Stimulated activated CD4-positive, alpha-beta T cell treated with anti-CD3 and anti-CD28 coated beads, Interleukin-2, amount 100 ng/mL, for 4 hours (primary cell): ENCODE measurements at regions not wholly inside any gene's neighbourhood (a gene's known extent, or its start where the extent isn't known, plus 50 kb on each side); places are given as distances from the start of the nearest gene placed in this dataset.

Source experiments
- DNase-seq: peaks from one replicate; pipeline ENCODE4 v3.0.0-alpha.2; 2020; ENCODE audit warnings: low read depth

DNA sequence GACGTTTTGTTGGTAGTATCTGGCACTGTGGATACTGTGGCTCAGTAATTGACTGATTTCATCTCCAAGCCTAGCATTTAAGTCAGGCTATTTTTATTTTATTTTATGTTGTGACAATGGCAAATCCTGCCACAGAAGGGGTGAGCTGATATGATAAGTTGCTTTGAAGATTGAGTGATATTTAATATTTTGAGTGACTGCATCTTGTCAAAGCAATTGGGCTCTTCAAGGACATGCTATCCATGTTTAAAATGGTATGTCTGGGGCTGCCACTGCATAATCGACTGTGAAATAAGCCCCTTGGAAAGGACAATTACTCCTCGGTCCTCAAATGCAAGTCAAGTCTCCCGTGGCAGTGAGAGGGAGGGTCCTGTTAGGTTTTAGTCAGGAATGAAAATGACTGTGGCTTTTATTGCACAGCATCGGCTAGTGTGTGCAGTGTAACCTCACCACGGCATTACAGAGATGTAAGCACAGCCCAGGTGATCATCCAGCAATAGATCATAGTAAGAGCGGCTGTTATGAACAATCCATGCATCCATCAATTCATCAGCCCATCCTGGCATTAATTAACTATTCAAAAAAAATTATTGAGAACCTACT, 178.2 kb downstream of the GBA3 start:
- no peak for DNase-seq

DNA sequence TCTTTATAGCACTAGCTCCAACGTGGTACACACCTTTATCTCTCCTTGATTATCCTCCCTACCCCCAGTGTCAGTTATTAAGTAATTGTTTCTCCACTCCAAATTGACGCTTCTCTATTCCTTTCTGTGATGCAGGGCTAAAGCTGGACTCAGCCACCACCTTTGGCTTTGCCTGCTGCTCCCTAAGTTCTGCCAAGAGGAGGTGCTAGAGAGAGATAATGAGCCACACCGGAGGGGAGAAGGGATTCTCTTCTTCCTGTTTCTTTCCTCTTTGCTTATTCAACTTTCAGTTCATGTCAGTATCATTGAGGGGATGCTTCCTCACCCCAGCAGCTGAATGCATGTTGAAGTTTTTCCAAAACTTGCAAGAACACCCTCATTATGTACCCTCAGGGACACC, 176.5 kb downstream of the GBA3 start:
- DNase-seq, result no peak
